ENCODE measurements at regions not wholly inside any gene's neighbourhood (a gene's known extent, or its start where the extent isn't known, plus 50 kb on each side); places are given as distances from the start of the nearest gene placed in this dataset.

DNA sequence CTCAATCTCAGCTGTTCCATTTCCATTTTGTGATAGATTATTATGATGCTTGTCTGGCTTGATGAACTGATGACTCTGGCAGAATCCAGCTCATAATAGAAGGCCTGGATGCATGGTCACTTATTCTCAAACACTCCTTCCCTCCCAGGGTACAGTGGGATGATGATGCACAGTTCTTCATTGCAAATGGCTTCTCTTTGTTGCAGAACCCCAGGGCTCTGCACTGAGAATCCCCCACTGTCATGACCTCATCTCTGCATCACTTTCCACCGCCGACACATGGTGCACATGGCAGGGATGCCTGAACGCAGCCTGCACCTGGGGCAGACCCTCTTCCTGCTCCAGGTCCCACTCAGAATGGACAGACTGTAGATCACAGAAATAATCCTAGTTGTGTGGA is 515.6 kb upstream of the NR2F2 start:
- no peak overlapping the region for H3K4ac ChIP-seq (ENCODE audit: low read depth, low read length)
- no peak overlapping the region for H3K4me2 ChIP-seq (ENCODE audit: low read length)
- H2BK12ac ChIP-seq (ENCODE audit: low read length), result no peak overlapping the region
- DNase-seq, result no peak
- H3K9me3 ChIP-seq (ENCODE audit: insufficient read depth, low read depth, low read length), result no peaks in the 10 kb centered on the region
- no peak overlapping the region for H4K8ac ChIP-seq (ENCODE audit: low read depth, low read length)
- no peaks in the 10 kb centered on the region for H3K27me3 ChIP-seq (ENCODE audit: insufficient read depth, low read length)
- H2BK120ac ChIP-seq (ENCODE audit: insufficient read depth, low read length, poor library complexity), result no peak overlapping the region
- no peak overlapping the region for H4K91ac ChIP-seq (ENCODE audit: low read depth, low read length)
- H3K9ac ChIP-seq (ENCODE audit: low read length), result no peak overlapping the region
- no peak overlapping the region for H3K27ac ChIP-seq (ENCODE audit: low read depth, low read length)
- no peaks in the 10 kb centered on the region for H3K79me2 ChIP-seq (ENCODE audit: control insufficient read depth, insufficient read depth, low read length, poor library complexity)
- no peak overlapping the region for H4K12ac ChIP-seq (ENCODE audit: low read depth, low read length)
- no peaks in the 10 kb centered on the region for H3K79me1 ChIP-seq (ENCODE audit: low read length)
- no peak overlapping the region for H3K14ac ChIP-seq (ENCODE audit: low read length)
- no peak overlapping the region for H3K18ac ChIP-seq (ENCODE audit: low read length)
- no peak overlapping the region for H2BK5ac ChIP-seq (ENCODE audit: low read depth, low read length, poor library complexity)
- H3K4me3 ChIP-seq (ENCODE audit: low read depth, low read length), result no peak overlapping the region
- H3K36me3 ChIP-seq (ENCODE audit: control insufficient read depth in 1 of 2, insufficient read depth in 2 of 2, low read length in 2 of 2), result no peaks in the 10 kb centered on the region
- no peak overlapping the region for H3K23ac ChIP-seq (ENCODE audit: low read length)
- no peak overlapping the region for H2AFZ ChIP-seq (ENCODE audit: insufficient read depth, low read length, poor library complexity)
- no peaks in the 10 kb centered on the region for H3K4me1 ChIP-seq (ENCODE audit: control insufficient read depth in 1 of 2, insufficient read depth in 2 of 2, low read length in 2 of 2)
- H2AK5ac ChIP-seq (ENCODE audit: low read length), result no peak overlapping the region
- no CpG with 5 or more reads among the region's 3 CpGs for WGBS (ENCODE audit: extremely low coverage, insufficient coverage, insufficient read length)

DNA sequence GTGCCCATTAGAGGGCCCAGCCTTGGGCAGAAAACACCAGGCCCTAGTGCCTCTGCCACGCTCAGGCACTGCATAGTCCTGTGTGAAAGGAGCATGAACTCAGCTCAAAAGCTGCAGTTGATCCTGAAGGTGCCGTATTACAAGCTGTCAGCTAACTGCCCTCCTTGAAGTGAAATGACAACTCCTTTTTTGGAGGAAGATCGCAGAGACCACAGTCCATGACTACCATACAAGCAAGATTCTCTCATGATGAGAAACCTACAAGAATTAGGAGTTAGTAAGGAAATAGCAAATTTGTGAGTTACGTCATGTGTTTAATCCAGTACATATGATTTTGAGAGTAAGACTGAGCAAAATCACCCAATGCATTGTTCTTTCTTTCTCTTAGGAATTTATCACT is 513.9 kb upstream of the NR2F2 start:
- H3K27me3 ChIP-seq (ENCODE audit: insufficient read depth, low read length), result no peaks in the 10 kb centered on the region
- H2BK12ac ChIP-seq (ENCODE audit: low read length), result no peak overlapping the region
- no peaks in the 10 kb centered on the region for H3K4me1 ChIP-seq (ENCODE audit: control insufficient read depth in 1 of 2, insufficient read depth in 2 of 2, low read length in 2 of 2)
- H3K14ac ChIP-seq (ENCODE audit: low read length), result no peak overlapping the region
- H4K8ac ChIP-seq (ENCODE audit: low read depth, low read length), result no peak overlapping the region
- H3K4ac ChIP-seq (ENCODE audit: low read depth, low read length), result no peak overlapping the region
- H3K18ac ChIP-seq (ENCODE audit: low read length), result no peak overlapping the region
- no peak overlapping the region for H3K9ac ChIP-seq (ENCODE audit: low read length)
- no peak overlapping the region for H3K23ac ChIP-seq (ENCODE audit: low read length)
- no CpG with 5 or more reads among the region's 4 CpGs for WGBS (ENCODE audit: extremely low coverage, insufficient coverage, insufficient read length)
- H3K9me3 ChIP-seq (ENCODE audit: insufficient read depth, low read depth, low read length), result no peaks in the 10 kb centered on the region
- H2AFZ ChIP-seq (ENCODE audit: insufficient read depth, low read length, poor library complexity), result no peak overlapping the region
- no peak overlapping the region for H3K4me3 ChIP-seq (ENCODE audit: low read depth, low read length)
- H3K36me3 ChIP-seq (ENCODE audit: control insufficient read depth in 1 of 2, insufficient read depth in 2 of 2, low read length in 2 of 2), result no peaks in the 10 kb centered on the region
- no peaks in the 10 kb centered on the region for H3K79me2 ChIP-seq (ENCODE audit: control insufficient read depth, insufficient read depth, low read length, poor library complexity)
- H2AK5ac ChIP-seq (ENCODE audit: low read length), result no peak overlapping the region
- H3K79me1 ChIP-seq (ENCODE audit: low read length), result no peaks in the 10 kb centered on the region
- no peak overlapping the region for H2BK120ac ChIP-seq (ENCODE audit: insufficient read depth, low read length, poor library complexity)
- no peak overlapping the region for H4K12ac ChIP-seq (ENCODE audit: low read depth, low read length)
- H3K4me2 ChIP-seq (ENCODE audit: low read length), result no peak overlapping the region
- DNase-seq, result no peak
- no peak overlapping the region for H4K91ac ChIP-seq (ENCODE audit: low read depth, low read length)
- H3K27ac ChIP-seq (ENCODE audit: low read depth, low read length), result no peak overlapping the region
- H2BK5ac ChIP-seq (ENCODE audit: low read depth, low read length, poor library complexity), result no peak overlapping the region

DNA sequence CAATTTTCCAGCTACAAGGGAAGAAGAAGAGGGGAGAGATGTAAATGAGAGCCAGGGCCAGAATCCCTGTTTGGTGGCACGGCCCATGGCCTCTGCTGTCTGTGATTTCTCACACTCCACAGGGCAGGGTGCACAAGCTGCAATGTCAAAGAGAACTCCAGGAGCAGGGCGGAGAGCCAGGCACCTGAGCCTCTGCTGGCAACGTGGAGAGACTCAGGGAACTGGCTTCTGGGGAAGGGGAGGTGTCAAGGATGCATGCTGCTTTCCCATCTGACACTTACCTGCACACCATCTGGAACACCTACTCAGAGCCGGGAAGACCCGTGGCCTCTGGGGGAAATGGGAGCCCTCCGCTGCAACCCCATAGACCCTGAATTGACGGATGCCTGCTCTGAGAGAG is 507.5 kb upstream of the NR2F2 start:
- Histone ChIP-seq H2AK5ac (ENCODE audit: low read length) (no peak overlapping the region), H3K4me3 (ENCODE audit: low read depth, low read length) (no peak overlapping the region), H3K18ac (ENCODE audit: low read length) (no peak overlapping the region), H3K27me3 (ENCODE audit: insufficient read depth, low read length) (no peaks in the 10 kb centered on the region), H4K12ac (ENCODE audit: low read depth, low read length) (no peak overlapping the region), H3K4me2 (ENCODE audit: low read length) (no peak overlapping the region), H3K79me1 (ENCODE audit: low read length) (no peaks in the 10 kb centered on the region), H3K4me1 (ENCODE audit: control insufficient read depth in 1 of 2, insufficient read depth in 2 of 2, low read length in 2 of 2) (no peaks in the 10 kb centered on the region), H2BK12ac (ENCODE audit: low read length) (no peak overlapping the region), H4K8ac (ENCODE audit: low read depth, low read length) (no peak overlapping the region), H3K27ac (ENCODE audit: low read depth, low read length) (no peak overlapping the region), H3K9ac (ENCODE audit: low read length) (no peak overlapping the region), H2BK5ac (ENCODE audit: low read depth, low read length, poor library complexity) (no peak overlapping the region), H3K4ac (ENCODE audit: low read depth, low read length) (no peak overlapping the region), H3K23ac (ENCODE audit: low read length) (no peak overlapping the region), H3K79me2 (ENCODE audit: control insufficient read depth, insufficient read depth, low read length, poor library complexity) (no peaks in the 10 kb centered on the region), H3K36me3 (ENCODE audit: control insufficient read depth in 1 of 2, insufficient read depth in 2 of 2, low read length in 2 of 2) (no peaks in the 10 kb centered on the region), H4K91ac (ENCODE audit: low read depth, low read length) (no peak overlapping the region), H3K14ac (ENCODE audit: low read length) (no peak overlapping the region), H3K9me3 (ENCODE audit: insufficient read depth, low read depth, low read length) (no peaks in the 10 kb centered on the region), H2BK120ac (ENCODE audit: insufficient read depth, low read length, poor library complexity) (no peak overlapping the region), H2AFZ (ENCODE audit: insufficient read depth, low read length, poor library complexity) (no peak overlapping the region)
- DNase-seq, result no peak
- no CpG with 5 or more reads among the region's 7 CpGs for WGBS (ENCODE audit: extremely low coverage, insufficient coverage, insufficient read length)

DNA sequence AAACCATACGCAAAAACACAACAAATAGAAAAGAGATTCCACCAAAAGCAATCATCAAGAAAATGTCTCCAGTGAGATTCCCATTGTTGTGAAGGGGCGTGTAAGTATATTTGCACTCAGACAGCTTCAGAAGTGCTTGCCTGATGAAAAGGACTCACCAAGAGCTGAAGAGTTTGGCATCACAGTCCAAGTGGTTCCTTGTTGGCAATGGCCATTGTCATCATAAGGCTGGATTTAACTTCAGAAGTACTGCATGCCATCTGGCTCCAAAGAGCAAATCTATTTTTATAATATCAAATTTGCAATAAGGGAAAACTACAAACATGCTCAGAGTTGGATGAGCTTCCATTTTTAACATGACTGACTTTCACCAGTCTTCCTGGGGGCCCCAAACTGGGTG is 505.3 kb upstream of the NR2F2 start:
- WGBS (ENCODE audit: extremely low coverage, insufficient coverage, insufficient read length), result no CpG with 5 or more reads among the region's 2 CpGs
- no peak overlapping the region for H4K12ac ChIP-seq (ENCODE audit: low read depth, low read length)

More for the DNA sequence above, 505.3 kb upstream of the NR2F2 start:
- Histone ChIP-seq H2AK5ac (ENCODE audit: low read length) (no peak overlapping the region), H3K4ac (ENCODE audit: low read depth, low read length) (no peak overlapping the region), H3K18ac (ENCODE audit: low read length) (no peak overlapping the region), H3K4me1 (ENCODE audit: control insufficient read depth in 1 of 2, insufficient read depth in 2 of 2, low read length in 2 of 2) (peaks cover 0 to 2% of the 10 kb centered on the region in 2 experiments), H3K27ac (ENCODE audit: low read depth, low read length) (no peak overlapping the region), H3K4me2 (ENCODE audit: low read length) (no peak overlapping the region), H2BK5ac (ENCODE audit: low read depth, low read length, poor library complexity) (no peak overlapping the region), H3K36me3 (ENCODE audit: control insufficient read depth in 1 of 2, insufficient read depth in 2 of 2, low read length in 2 of 2) (no peaks in the 10 kb centered on the region), H3K4me3 (ENCODE audit: low read depth, low read length) (no peak overlapping the region), H3K14ac (ENCODE audit: low read length) (no peak overlapping the region), H2BK120ac (ENCODE audit: insufficient read depth, low read length, poor library complexity) (no peak overlapping the region), H3K9ac (ENCODE audit: low read length) (no peak overlapping the region), H3K79me2 (ENCODE audit: control insufficient read depth, insufficient read depth, low read length, poor library complexity) (no peaks in the 10 kb centered on the region), H4K91ac (ENCODE audit: low read depth, low read length) (no peak overlapping the region), H4K8ac (ENCODE audit: low read depth, low read length) (no peak overlapping the region), H3K79me1 (ENCODE audit: low read length) (no peaks in the 10 kb centered on the region), H3K27me3 (ENCODE audit: insufficient read depth, low read length) (no peaks in the 10 kb centered on the region), H3K23ac (ENCODE audit: low read length) (no peak overlapping the region), H2AFZ (ENCODE audit: insufficient read depth, low read length, poor library complexity) (no peak overlapping the region), H2BK12ac (ENCODE audit: low read length) (no peak overlapping the region), H3K9me3 (ENCODE audit: insufficient read depth, low read depth, low read length) (no peaks in the 10 kb centered on the region)
- DNase-seq, result no peak

Measured in trophoblast cell (in vitro differentiated cells and primary cell).